NCI-H82 treated with DMSO at 0.1 percent for 48 hours (cell line): ENCODE measurements at regions not wholly inside any gene's neighbourhood (a gene's known extent, or its start where the extent isn't known, plus 50 kb on each side); places are given as distances from the start of the nearest gene placed in this dataset.

Source experiments
- DNase-seq: peaks from one replicate; lab custom pipeline; 2025; ENCODE audit not compliant: unreplicated experiment; lab: John Stamatoyannopoulos, UW

- DNase-seq: no peak
These were observed 429.5 kb upstream of the MARCKS start for GRCh38 chr6:113427617-113428016.

DNA sequence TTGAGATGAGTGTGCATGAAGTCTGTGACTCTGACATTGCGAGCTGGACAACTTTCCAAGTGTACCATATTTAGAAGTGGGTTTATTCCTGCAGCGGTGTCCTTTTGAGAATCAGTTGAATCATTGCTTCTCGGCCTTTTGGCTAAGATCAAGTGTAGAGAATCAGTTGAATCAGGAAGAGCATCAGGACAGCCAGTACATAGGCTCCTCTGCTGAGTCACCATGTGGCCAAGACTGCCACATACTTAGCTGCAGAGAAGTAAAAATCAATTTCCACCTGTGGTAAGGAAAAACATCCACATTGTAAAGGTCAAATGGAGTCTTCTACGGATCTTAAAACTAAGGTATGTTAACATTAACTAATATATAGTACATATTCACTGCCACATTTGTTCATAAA, 428.4 kb upstream of the MARCKS start:
- DNase-seq: no peak

DNA sequence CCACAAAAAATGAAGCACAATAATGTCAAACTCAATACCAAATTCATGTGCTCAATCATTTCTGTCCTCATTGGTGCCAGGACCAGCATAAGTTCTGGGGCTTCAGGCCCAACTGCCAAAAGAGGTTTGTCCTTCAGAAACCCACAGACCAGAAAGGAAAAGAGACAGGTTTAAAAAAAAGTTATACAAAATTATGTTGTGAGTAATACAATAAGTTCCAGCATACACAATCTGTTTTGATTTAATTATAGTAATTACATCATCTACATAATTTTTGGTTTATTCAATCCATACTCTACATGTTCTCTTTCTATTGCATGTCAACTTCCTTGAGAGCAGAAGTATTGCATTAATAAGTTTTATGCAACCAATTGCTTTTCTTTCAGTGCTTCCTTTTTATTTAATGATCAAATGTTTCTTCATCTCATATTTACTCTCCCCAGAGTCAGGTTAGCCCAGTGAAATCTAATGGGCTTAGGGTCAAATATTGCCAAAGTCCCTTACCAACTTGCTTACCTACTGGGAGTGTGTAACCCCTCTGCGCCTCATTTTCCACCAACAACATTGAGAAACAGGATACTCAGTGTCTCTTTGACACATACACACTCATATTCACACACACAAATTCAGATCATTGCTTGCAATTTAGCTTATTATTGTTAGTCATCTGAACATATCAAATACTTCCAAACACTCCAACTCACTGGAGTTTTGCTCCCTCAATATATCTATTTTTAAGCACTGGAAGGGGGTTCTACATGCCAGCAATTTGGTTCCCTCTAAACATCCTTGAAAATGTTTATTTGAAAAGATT, 424.4 kb upstream of the MARCKS start:
- DNase-seq: no peak

GRCh38 chr6:113433335-113433991, 423.7 kb upstream of the MARCKS start:
- DNase-seq: no peak

- DNase-seq: no peak
These were observed 422.5 kb upstream of the MARCKS start for GRCh38 chr6:113434641-113435040.

DNA sequence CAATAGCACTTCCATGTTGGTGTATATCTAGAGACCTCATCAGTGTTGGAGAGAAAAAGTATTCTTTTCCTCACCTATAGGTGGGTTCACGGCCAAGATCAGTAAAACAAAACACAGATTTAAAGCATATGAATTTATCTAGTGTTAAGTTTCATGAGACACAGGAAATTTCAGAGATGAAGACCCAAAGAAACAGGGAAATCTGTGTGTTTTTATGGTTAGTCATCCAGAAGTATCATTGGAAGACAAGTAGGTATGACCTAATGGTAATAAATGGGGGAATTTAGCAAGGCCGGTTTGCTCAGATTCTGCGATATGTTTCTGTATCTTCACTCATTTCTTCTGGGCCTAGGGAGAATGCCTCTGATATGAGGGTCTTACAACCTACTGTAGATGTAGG, 419.6 kb upstream of the MARCKS start:
- DNase-seq: no peak

DNA sequence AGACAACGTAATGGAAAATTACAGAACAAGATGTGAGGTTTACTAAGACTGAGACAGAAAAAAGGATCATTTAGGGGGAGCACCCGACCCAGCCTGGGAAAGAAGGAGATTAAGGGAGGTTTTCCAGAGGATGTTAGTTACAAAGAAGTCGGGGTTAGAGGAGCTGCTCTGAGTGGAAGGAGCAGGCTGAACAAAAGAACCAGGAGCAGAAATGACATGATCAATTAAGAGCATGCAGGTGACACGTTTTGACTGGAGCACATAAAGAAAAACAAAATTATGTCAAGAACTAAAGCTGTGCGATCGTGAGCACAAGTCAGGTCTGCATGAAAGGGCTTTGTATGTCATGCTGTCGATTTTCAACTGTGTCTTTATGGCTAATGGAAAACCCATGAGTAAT, 417.3 kb upstream of the MARCKS start:
- DNase-seq: no peak

GRCh38 chr6:113442040-113442439, 415.1 kb upstream of the MARCKS start:
- no peak for DNase-seq

GRCh38 chr6:113445201-113445600, 411.9 kb upstream of the MARCKS start:
- no peak for DNase-seq

GRCh38 chr6:113447088-113447831, 409.9 kb upstream of the MARCKS start:
- DNase-seq: no peak

DNA sequence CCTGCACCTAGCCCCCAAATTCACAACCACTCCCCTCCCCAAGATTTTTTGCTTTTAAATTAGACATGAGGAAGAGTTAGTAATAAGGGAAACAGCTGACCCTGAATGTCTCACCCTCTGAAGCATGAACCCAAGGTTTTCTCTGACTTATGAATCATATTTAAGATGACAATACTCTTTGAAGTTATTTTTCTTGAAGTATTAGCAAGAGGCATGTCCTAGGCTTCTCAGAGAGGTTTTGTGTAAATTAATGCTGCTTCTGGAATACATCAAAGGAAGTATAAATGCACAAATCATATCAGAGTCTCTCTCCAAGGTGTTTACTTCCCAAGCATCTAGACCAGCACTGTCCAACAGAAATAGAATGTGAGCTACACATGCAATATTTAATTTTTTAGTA, 408.1 kb upstream of the MARCKS start:
- DNase-seq: no peak

DNA sequence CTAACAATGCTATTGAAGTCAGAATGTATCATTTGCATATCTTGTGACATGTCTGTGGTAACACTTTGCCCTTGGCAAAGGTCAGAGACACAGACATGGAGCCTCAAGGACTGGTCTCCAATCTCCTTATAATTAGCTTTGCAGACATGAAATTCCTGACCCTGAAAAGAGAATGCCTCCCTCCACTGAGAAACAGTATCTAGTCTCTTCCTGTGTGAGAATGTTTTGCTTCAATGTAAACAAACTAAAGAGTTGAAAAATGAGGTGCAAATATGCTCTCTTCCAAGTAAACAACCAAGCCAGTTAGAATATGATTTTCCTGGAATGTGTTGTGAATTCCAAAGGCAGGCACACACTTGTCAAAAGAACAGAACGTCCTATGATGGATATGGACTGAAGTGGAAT, 407.1 kb upstream of the MARCKS start:
- no peak for DNase-seq

DNA sequence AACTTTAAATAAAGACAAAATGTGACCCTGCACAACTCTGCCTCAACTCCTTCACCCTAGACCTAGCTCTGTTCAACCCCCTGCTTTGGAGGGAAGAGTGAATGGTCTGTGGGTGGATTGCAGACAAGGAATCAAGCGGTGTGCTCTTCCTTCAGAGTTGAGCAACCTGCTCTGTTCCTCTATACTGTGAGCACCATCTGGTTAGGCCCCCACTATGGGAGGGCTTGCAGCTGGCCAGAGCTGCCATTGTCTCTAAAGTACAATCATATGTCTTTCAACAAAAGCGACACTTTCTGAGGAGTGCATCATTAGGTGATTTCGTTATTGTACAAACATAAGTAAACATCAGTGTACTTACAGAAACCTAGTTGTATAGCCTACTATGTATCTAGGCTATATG, 406.1 kb upstream of the MARCKS start:
- no peak for DNase-seq

DNA sequence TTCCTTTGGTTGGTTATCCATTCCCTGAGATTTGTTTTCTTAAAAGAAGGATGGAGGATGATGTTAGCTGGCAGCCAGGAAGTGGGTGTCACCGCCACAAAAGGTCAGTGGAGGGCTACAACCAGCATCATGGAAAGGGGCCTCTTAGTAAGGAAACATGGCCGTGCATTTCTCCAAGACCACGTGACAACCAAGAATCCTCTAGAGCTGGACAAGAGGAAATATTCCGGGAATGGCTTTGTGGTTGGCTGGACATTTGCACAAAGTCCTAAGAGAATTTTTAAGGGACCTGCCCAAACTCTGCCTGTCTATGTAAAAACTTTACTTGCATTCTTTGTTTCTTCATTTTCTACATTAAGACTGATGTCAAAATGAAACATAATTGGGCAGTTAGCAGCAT, 399.9 kb upstream of the MARCKS start:
- no peak for DNase-seq

DNA sequence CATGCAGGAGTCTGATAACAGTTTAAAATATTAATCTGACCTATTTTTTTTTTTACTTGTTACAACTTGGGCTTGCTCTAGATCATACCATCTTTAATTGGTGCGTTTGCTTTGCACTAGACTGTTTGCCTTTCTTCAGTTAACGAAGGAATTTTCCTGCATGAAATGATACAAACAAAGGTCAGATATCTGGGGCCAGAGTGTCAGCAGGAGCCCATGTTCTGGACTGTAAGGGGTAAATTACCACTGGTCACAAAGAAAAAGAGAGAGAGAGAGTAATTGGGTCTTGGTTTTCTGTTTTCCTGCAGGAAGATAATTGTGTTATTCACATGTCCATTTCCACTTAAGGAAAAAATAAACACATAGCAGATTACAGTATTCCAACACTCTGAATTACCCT, 399.4 kb upstream of the MARCKS start:
- no peak for DNase-seq

GRCh38 chr6:113458368-113459010, 398.7 kb upstream of the MARCKS start:
- DNase-seq: no peak

DNA sequence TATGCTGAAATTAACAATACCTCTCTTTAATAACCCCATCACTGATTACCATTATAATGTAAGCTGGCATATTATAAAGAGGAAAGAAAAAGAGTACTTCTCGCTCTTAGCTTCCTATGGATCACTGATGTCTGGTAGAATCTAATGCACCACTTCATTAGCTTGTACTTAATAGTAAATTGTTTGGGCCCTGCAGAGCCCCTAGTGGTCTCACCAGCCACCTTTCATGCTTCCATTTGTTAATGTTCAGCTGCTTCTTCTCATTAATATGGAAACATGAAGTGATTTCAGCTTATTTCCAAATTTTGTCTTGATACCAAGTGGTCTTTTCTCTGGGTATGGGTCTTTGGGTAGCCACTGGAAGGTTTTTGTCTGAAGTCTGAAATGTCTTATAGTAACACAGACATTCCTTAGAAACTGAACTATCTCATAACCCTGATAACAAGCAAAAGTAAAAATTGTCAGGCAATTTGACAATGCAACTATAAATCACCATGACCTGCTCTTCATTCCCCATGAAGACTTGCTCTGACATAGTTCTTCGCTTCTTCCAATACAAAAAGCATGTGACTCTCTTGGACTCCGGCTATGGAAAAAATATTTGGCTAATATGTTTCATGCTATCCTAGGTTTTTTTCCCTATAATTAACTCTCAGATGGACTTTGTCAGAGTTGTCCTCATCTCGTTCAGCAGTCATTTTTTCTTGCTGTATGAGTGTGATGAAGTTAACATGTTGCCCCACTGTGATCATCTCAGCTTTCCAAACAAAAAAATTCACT, 395.8 kb upstream of the MARCKS start:
- DNase-seq: no peak

GRCh38 chr6:113464536-113464935, 392.6 kb upstream of the MARCKS start:
- DNase-seq: no peak

DNA sequence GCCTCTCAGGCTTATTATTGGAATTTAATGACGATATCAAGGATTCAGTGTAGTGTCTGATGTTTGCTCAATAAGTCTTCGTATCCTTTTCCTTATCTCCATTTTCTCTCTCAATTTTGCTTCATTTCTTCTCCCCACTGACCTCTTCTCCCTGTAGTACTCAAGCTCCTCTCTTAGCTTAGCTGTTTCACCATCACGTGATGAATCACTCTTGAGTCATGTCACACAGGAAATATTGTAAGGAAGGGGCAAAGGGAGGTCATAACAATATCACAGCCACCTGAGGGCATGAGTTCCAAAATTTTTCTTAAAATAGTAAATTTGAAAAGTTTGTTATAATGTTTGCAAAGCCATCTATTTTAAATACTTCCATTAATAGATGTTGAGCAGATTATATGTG, 392.2 kb upstream of the MARCKS start:
- DNase-seq: no peak

DNA sequence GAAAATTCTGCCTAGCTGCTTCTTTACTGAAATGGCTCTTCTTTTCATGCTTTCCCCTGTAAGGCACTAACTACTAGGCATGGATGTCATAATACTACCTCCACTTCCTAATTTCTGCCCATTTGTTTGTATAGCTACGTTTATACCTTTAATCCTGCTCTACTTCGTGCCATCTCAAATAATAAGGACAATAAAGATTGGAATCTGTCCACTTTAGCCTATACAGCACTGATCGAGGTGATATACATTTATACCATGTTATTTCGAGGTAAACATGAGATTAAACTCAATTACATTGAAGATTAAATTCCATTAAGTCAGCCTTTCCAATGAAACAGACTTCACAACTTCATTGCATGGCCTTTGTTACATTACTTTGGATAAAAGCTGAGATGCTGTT, 390.6 kb upstream of the MARCKS start:
- no peak for DNase-seq

GRCh38 chr6:113475392-113475791, 381.8 kb upstream of the MARCKS start:
- DNase-seq: no peak
